SHP77 treated with DMSO at 0.1 percent for 48 hours (cell line): ENCODE measurements at regions not wholly inside any gene's neighbourhood (a gene's known extent, or its start where the extent isn't known, plus 50 kb on each side); places are given as distances from the start of the nearest gene placed in this dataset.
"Not testable (repeated sequence)": the region's sequence is repeated elsewhere in the genome, so short reads cannot be mapped to it uniquely, and the experiment has no call there.

ENCODE experiments used
- DNase-seq: peaks from one replicate; lab custom pipeline; 2025; lab: John Stamatoyannopoulos, UW

- DNase-seq, result no peak
Observed at GRCh38 chrX:74180716-74181115, 123.3 kb upstream of the ZCCHC13 start.

- no peak for DNase-seq
Observed at GRCh38 chrX:74179990-74180389, 124.0 kb upstream of the ZCCHC13 start.

GRCh38 chrX:74179499-74179898 lies 124.5 kb upstream of the ZCCHC13 start:
- no peak for DNase-seq

- DNase-seq, result no peak
Observed at GRCh38 chrX:74179071-74179470, 124.9 kb upstream of the ZCCHC13 start.

- no peak for DNase-seq
Observed at GRCh38 chrX:74178536-74178935, 125.4 kb upstream of the ZCCHC13 start.

- no peak for DNase-seq
Observed at GRCh38 chrX:74171465-74171864, 132.5 kb upstream of the ZCCHC13 start.

- no peak for DNase-seq
Observed at GRCh38 chrX:74162199-74162598, 141.8 kb upstream of the ZCCHC13 start.

- DNase-seq, result no peak
Observed at GRCh38 chrX:74160816-74161215, 143.2 kb upstream of the ZCCHC13 start.

GRCh38 chrX:74160358-74160757 lies 143.6 kb upstream of the ZCCHC13 start:
- DNase-seq, result no peak

GRCh38 chrX:74147439-74147838 lies 156.5 kb upstream of the ZCCHC13 start:
- DNase-seq, result no peak

GRCh38 chrX:74138943-74139342 lies 165.0 kb upstream of the ZCCHC13 start:
- DNase-seq, result no peak

- DNase-seq, result peak; percentile 1
Observed at GRCh38 chrX:74133156-74133796, 170.7 kb upstream of the ZCCHC13 start.

- no peak for DNase-seq
Observed at GRCh38 chrX:74132280-74132679, 171.7 kb upstream of the ZCCHC13 start.

- no peak for DNase-seq
Observed at GRCh38 chrX:74119016-74119910, 184.7 kb upstream of the ZCCHC13 start.

- no peak for DNase-seq
Observed at GRCh38 chrX:74117962-74118902, 185.7 kb upstream of the ZCCHC13 start.

- DNase-seq, result no peak
Observed at GRCh38 chrX:74111245-74111644, 192.7 kb upstream of the ZCCHC13 start.

- no peak for DNase-seq
Observed at GRCh38 chrX:74107666-74108065, 196.3 kb upstream of the ZCCHC13 start.

- DNase-seq, result no peak
Observed at GRCh38 chrX:74104356-74105015, 199.5 kb upstream of the ZCCHC13 start.

GRCh38 chrX:74098407-74098806 lies 205.6 kb upstream of the ZCCHC13 start:
- DNase-seq, result not testable (repeated sequence)

GRCh38 chrX:74090049-74090448 lies 213.9 kb upstream of the ZCCHC13 start:
- no peak for DNase-seq

- DNase-seq, result no peak
Observed at GRCh38 chrX:74085642-74086236, 218.2 kb upstream of the ZCCHC13 start.
